ENCODE measurements at regions not wholly inside any gene's neighbourhood (a gene's known extent, or its start where the extent isn't known, plus 50 kb on each side); places are given as distances from the start of the nearest gene placed in this dataset.
A peak's percentile ranks its signal among the peaks of the same experiment; 100 is the strongest.

DNA sequence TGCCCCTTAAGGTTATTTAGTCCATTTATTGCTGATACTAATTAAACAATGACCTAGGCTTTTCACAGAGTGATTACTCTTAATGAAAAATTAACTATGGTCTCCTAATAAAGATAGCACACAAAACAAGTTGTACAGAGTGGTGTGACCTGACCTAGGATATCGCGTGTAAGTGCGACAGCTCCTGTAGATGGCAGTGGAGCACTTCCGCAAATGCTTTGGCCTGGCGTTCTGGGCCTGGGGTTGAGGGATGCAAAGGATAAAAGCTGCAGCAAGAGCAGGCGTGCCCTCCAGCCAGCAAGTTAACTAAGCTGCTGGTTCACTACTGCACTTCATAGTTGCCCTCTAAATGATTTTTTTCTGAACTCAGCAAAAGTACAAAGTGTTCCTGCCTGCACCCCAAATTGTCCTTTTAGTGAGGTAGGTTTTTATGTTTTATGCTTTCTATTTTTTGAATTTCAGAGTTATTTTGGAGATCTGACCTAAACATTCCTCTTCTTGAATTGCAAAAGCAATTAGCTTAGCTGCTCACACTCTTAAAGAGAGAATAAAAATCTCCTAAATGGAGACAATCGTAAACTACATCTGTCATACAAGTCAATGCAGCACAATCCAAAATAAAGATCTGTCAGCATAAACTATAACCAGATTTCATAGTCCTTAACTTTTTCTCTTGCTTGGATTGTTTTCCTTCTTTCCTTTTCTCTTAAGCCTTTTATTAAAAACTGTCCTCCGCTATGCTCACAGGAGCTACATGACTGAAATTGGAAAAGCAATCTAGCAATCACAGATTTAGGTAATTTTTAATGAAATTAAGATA is 379.6 kb downstream of the LRIG3 start:
- no peak overlapping the region for H2AFZ ChIP-seq (ENCODE audit: low read depth, low read length, severe bottlenecking)
- no peaks in the 10 kb centered on the region for H4K20me1 ChIP-seq (ENCODE audit: low read depth, low read length)
- no peaks in the 10 kb centered on the region for H3K36me3 ChIP-seq (ENCODE audit: low read length)
- no peaks in the 10 kb centered on the region for H3K27me3 ChIP-seq (ENCODE audit: low read length)
- no peaks in the 10 kb centered on the region for H3F3A ChIP-seq (ENCODE audit: insufficient read depth)
- no peak for TF ChIP-seq EZH2phosphoT487 (conservative IDR thresholded peaks at IDR 0.05; ENCODE audit: low read length)
- TF ChIP-seq, protein P1, sequence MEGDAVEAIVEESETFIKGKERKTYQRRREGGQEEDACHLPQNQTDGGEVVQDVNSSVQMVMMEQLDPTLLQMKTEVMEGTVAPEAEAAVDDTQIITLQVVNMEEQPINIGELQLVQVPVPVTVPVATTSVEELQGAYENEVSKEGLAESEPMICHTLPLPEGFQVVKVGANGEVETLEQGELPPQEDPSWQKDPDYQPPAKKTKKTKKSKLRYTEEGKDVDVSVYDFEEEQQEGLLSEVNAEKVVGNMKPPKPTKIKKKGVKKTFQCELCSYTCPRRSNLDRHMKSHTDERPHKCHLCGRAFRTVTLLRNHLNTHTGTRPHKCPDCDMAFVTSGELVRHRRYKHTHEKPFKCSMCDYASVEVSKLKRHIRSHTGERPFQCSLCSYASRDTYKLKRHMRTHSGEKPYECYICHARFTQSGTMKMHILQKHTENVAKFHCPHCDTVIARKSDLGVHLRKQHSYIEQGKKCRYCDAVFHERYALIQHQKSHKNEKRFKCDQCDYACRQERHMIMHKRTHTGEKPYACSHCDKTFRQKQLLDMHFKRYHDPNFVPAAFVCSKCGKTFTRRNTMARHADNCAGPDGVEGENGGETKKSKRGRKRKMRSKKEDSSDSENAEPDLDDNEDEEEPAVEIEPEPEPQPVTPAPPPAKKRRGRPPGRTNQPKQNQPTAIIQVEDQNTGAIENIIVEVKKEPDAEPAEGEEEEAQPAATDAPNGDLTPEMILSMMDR (IDR thresholded peaks at IDR 0.05; ENCODE audit: insufficient read depth, low read length, poor library complexity, severe bottlenecking) = peak; percentile 49
- no peak overlapping the region for H3K4me3 ChIP-seq (ENCODE audit: insufficient read depth, low read length, poor library complexity, severe bottlenecking)
- H3K9me3 ChIP-seq (ENCODE audit: insufficient read depth, low read length) = no peaks in the 10 kb centered on the region
- H3K79me2 ChIP-seq (ENCODE audit: insufficient read depth, low read length) = no peaks in the 10 kb centered on the region
- H3K4me2 ChIP-seq (ENCODE audit: low read depth, low read length, poor library complexity, severe bottlenecking) = no peak overlapping the region
- H3K9me2 ChIP-seq (replicated peaks; ENCODE audit: insufficient read depth, low read length) = no peaks in the 10 kb centered on the region
- H3K9ac ChIP-seq (ENCODE audit: low read length) = no peak overlapping the region
- no peak overlapping the region for H3K27ac ChIP-seq (ENCODE audit: low read depth, low read length)

DNA sequence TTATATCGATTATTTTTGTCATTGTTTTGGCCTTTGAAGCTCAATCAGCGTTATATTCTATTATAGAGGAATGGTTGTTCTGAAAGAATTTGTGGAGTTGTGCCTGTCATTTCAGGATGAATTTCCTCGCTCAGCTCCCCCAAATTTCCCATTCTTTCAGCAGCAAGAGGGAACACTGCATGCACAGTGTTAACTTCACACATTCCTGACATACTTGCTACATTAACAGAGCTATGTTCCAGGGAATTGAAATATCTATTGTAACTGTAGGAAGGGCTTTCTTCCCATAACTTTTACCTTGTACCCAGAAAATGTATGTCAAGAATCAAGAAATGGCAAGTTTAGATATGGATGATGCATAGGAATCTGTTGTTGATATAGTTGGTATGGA is 379.0 kb downstream of the LRIG3 start:
- no peak overlapping the region for H2AFZ ChIP-seq (ENCODE audit: low read depth, low read length, severe bottlenecking)
- H3K9me3 ChIP-seq (ENCODE audit: insufficient read depth, low read length) = no peaks in the 10 kb centered on the region
- H3F3A ChIP-seq (ENCODE audit: insufficient read depth) = no peaks in the 10 kb centered on the region
- H3K4me2 ChIP-seq (ENCODE audit: low read depth, low read length, poor library complexity, severe bottlenecking) = no peak overlapping the region
- no peak overlapping the region for H3K27ac ChIP-seq (ENCODE audit: low read depth, low read length)
- H3K9me2 ChIP-seq (replicated peaks; ENCODE audit: insufficient read depth, low read length) = no peaks in the 10 kb centered on the region
- no peaks in the 10 kb centered on the region for H3K36me3 ChIP-seq (ENCODE audit: low read length)
- TF ChIP-seq EZH2phosphoT487 (conservative IDR thresholded peaks at IDR 0.05; ENCODE audit: low read length) = no peak
- TF ChIP-seq, protein P1 (IDR thresholded peaks at IDR 0.05; ENCODE audit: insufficient read depth, low read length, poor library complexity, severe bottlenecking) = no peak
- no peak overlapping the region for H3K9ac ChIP-seq (ENCODE audit: low read length)
- no peaks in the 10 kb centered on the region for H3K27me3 ChIP-seq (ENCODE audit: low read length)
- no peaks in the 10 kb centered on the region for H3K79me2 ChIP-seq (ENCODE audit: insufficient read depth, low read length)
- no peak overlapping the region for H3K4me3 ChIP-seq (ENCODE audit: insufficient read depth, low read length, poor library complexity, severe bottlenecking)
- H4K20me1 ChIP-seq (ENCODE audit: low read depth, low read length) = no peaks in the 10 kb centered on the region

DNA sequence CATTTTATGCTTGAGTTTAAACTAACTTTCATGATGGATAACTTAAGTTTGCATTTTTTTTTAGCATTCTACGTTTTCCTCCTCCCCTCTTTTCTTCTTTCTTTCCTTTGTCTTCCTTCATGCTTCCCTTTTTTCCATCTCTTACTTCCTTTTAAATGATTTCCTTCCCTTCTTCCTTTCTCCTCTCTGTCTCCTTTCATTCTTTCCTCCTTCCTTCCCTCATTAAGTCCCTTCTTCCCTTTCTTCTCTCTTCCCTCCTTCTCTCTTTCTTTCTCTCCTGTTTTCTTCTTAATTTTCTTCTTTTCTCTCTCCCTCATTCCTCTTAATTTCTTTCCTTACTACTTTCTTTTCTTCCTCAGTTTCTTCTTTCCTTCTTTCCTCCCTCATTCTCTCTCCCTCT is 376.0 kb downstream of the LRIG3 start:
- TF ChIP-seq EZH2phosphoT487 (conservative IDR thresholded peaks at IDR 0.05; ENCODE audit: low read length) = no peak
- TF ChIP-seq, protein P1 (IDR thresholded peaks at IDR 0.05; ENCODE audit: insufficient read depth, low read length, poor library complexity, severe bottlenecking) = no peak
- Histone ChIP-seq H3F3A (ENCODE audit: insufficient read depth) (no peaks in the 10 kb centered on the region), H3K9me2 (replicated peaks; ENCODE audit: insufficient read depth, low read length) (no peaks in the 10 kb centered on the region), H3K79me2 (ENCODE audit: insufficient read depth, low read length) (no peaks in the 10 kb centered on the region), H2AFZ (ENCODE audit: low read depth, low read length, severe bottlenecking) (no peak overlapping the region), H3K4me3 (ENCODE audit: insufficient read depth, low read length, poor library complexity, severe bottlenecking) (no peak overlapping the region), H3K4me2 (ENCODE audit: low read depth, low read length, poor library complexity, severe bottlenecking) (no peak overlapping the region), H3K36me3 (ENCODE audit: low read length) (no peaks in the 10 kb centered on the region), H3K27ac (ENCODE audit: low read depth, low read length) (no peak overlapping the region), H3K27me3 (ENCODE audit: low read length) (no peaks in the 10 kb centered on the region), H3K9me3 (ENCODE audit: insufficient read depth, low read length) (no peaks in the 10 kb centered on the region), H4K20me1 (ENCODE audit: low read depth, low read length) (no peaks in the 10 kb centered on the region), H3K9ac (ENCODE audit: low read length) (no peak overlapping the region)
